Upper lobe of left lung (tissue), 6 donors: ENCODE measurements at regions not wholly inside any gene's neighbourhood (a gene's known extent, or its start where the extent isn't known, plus 50 kb on each side); places are given as distances from the start of the nearest gene placed in this dataset.

Experiments used
- ATAC-seq, 2 donors: fragments of 200-7000 bp; cut with Tn5 transposase; one replicate each; pipeline ENCODE4 v1.9.1; 2022; ENCODE audit warnings: mild to moderate bottlenecking in 2 of 2, moderate library complexity in 2 of 2; ENCODE audit not compliant: low FRiP score in 2 of 2
- DNase-seq, 2 donors: peaks; one replicate each; pipeline ENCODE4 v3.0.0-alpha.2; 2019 to 2020
- H3K27ac ChIP-seq, 4 donors: fragments of 200-600 bp; sonication (generic); one replicate each; pipeline ENCODE4 v1.5.1; 2016 to 2019
- H3K27me3 ChIP-seq, 4 donors: fragments of 200-600 bp; sonication (generic); one replicate each; pipeline ENCODE4 v1.5.1; 2017 to 2019
- H3K36me3 ChIP-seq, 4 donors: fragments of 200-600 bp; sonication (generic); one replicate each; pipeline ENCODE4 v1.5.1; 2016 to 2019
- H3K4me1 ChIP-seq, 4 donors: fragments of 200-600 bp; sonication (generic); one replicate each; pipeline ENCODE4 v1.5.1; 2018 to 2019
- H3K4me3 ChIP-seq, 4 donors: fragments of 200-600 bp; sonication (generic); one replicate each; pipeline ENCODE4 v1.5.1; 2017 to 2019; ENCODE audit warnings: mild to moderate bottlenecking in 2 of 4, moderate library complexity in 1 of 4
- H3K9me3 ChIP-seq, 4 donors: fragments of 200-600 bp; sonication (generic); one replicate each; pipeline ENCODE4 v1.5.1; 2018 to 2019
- CTCF ChIP-seq, 6 experiments: fragments of 450-650 bp in 4 of 6; fragments of 200-600 bp in 2 of 6; sonication (generic) in 2 of 6; IDR thresholded peaks; one replicate each; pipeline ENCODE4 v1.5.1; 2016 to 2019; ENCODE audit warnings: antibody characterized with exemption in 6 of 6
- EP300 ChIP-seq, 4 donors: sonication (generic); formaldehyde crosslinking; IDR thresholded peaks; one replicate each; pipeline ENCODE4 v1.5.1; 2017; ENCODE audit warnings: antibody characterized with exemption in 4 of 4, control low read depth in 2 of 4
- POLR2A ChIP-seq, 4 donors: fragments of 450-650 bp; IDR thresholded peaks; one replicate each; pipeline ENCODE4 v1.5.1; 2016 to 2017; ENCODE audit warnings: antibody characterized with exemption in 4 of 4, mild to moderate bottlenecking in 2 of 4
- POLR2AphosphoS5 ChIP-seq, 2 donors: sonication (generic); formaldehyde crosslinking; IDR thresholded peaks; one replicate each; pipeline ENCODE4 v1.5.1; 2017; ENCODE audit warnings: antibody characterized with exemption in 2 of 2
- WGBS, 2 donors: methylation state at CpG; one replicate each; pipeline ENCODE4 v1.1.5; 2017 to 2018; 5-methylcytosine and 5-hydroxymethylcytosine counted together
- donor health status: DM: no; HTN: no; CAD: no; lungs with moderate emphysema.
- donor health status: DM: no; HTN: yes; CAD: no; lungs with severe emphysema.

GRCh38 chr5:39829441-39829840 lies 404.7 kb upstream of the DAB2 start:
- no peak for ATAC-seq
- DNase-seq = no peak
- no peak overlapping the region for H3K27ac ChIP-seq
- no peaks in the 10 kb centered on the region for H3K4me1 ChIP-seq
- H3K27me3 ChIP-seq = no peaks in the 10 kb centered on the region
- no peak overlapping the region for H3K4me3 ChIP-seq
- no peaks in the 10 kb centered on the region for H3K36me3 ChIP-seq
- WGBS, 2 donors = 73 to 88% methylated on average over 1 of the region's 1 CpG
- H3K9me3 ChIP-seq = no peaks in the 10 kb centered on the region
- TF ChIP-seq CTCF (IDR thresholded peaks at IDR 0.05) = no peak
- no peak for TF ChIP-seq EP300 (IDR thresholded peaks at IDR 0.05)
- TF ChIP-seq POLR2A (IDR thresholded peaks at IDR 0.05) = no peak
- TF ChIP-seq POLR2AphosphoS5 (IDR thresholded peaks at IDR 0.05) = no peak

- H3K27me3 ChIP-seq = no peaks in the 10 kb centered on the region
- DNase-seq (no peak), ATAC-seq (no peak)
- WGBS, 2 donors = 69 to 78% methylated on average over 4 of the region's 4 CpGs
- no peaks in the 10 kb centered on the region for H3K9me3 ChIP-seq
- no peaks in the 10 kb centered on the region for H3K4me1 ChIP-seq
- H3K27ac ChIP-seq = no peak overlapping the region
- H3K36me3 ChIP-seq = no peaks in the 10 kb centered on the region
- TF ChIP-seq CTCF (IDR thresholded peaks at IDR 0.05) (no peak), EP300 (IDR thresholded peaks at IDR 0.05) (no peak)
- H3K4me3 ChIP-seq = no peak overlapping the region
Measured at GRCh38 chr5:39826051-39826450, 401.3 kb upstream of the DAB2 start.

GRCh38 chr5:39825301-39825700 lies 400.5 kb upstream of the DAB2 start:
- Histone ChIP-seq H3K27me3 (no peaks in the 10 kb centered on the region), H3K36me3 (no peaks in the 10 kb centered on the region), H3K9me3 (no peaks in the 10 kb centered on the region), H3K4me1 (no peaks in the 10 kb centered on the region), H3K4me3 (no peak overlapping the region), H3K27ac (no peak overlapping the region)
- WGBS, 2 donors = 63 to 83% methylated on average over 3 of the region's 3 CpGs
- DNase-seq (no peak), ATAC-seq (no peak)
- TF ChIP-seq CTCF (IDR thresholded peaks at IDR 0.05) (no peak), POLR2AphosphoS5 (IDR thresholded peaks at IDR 0.05) (no peak), POLR2A (IDR thresholded peaks at IDR 0.05) (no peak), EP300 (IDR thresholded peaks at IDR 0.05) (no peak)

GRCh38 chr5:39822020-39822419 lies 397.2 kb upstream of the DAB2 start:
- H3K36me3 ChIP-seq = no peaks in the 10 kb centered on the region
- DNase-seq = no peak
- no peak overlapping the region for H3K4me3 ChIP-seq
- no peaks in the 10 kb centered on the region for H3K9me3 ChIP-seq
- 96% methylated on average over 1 of the region's 1 CpG for WGBS, 2 donors
- ATAC-seq = no peak
- no peak for TF ChIP-seq POLR2A (IDR thresholded peaks at IDR 0.05)
- no peak for TF ChIP-seq EP300 (IDR thresholded peaks at IDR 0.05)
- no peak for TF ChIP-seq CTCF (IDR thresholded peaks at IDR 0.05)
- no peak for TF ChIP-seq POLR2AphosphoS5 (IDR thresholded peaks at IDR 0.05)
- no peak overlapping the region for H3K27ac ChIP-seq
- no peaks in the 10 kb centered on the region for H3K4me1 ChIP-seq
- H3K27me3 ChIP-seq = no peaks in the 10 kb centered on the region

- Histone ChIP-seq H3K9me3 (no peaks in the 10 kb centered on the region), H3K4me1 (no peaks in the 10 kb centered on the region), H3K4me3 (no peak overlapping the region), H3K27ac (peak overlapping the region in 1 of 4 donors; percentile 11), H3K36me3 (no peaks in the 10 kb centered on the region), H3K27me3 (no peaks in the 10 kb centered on the region)
- TF ChIP-seq EP300 (IDR thresholded peaks at IDR 0.05) (no peak), POLR2A (IDR thresholded peaks at IDR 0.05) (no peak), POLR2AphosphoS5 (IDR thresholded peaks at IDR 0.05) (no peak), CTCF (IDR thresholded peaks at IDR 0.05) (no peak)
- WGBS, 2 donors = 48 to 61% methylated on average over 3 of the region's 3 CpGs
- DNase-seq (no peak), ATAC-seq (no peak)
Measured at GRCh38 chr5:39816866-39817265, 392.1 kb upstream of the DAB2 start.
